ENCODE measurements at regions not wholly inside any gene's neighbourhood (a gene's known extent, or its start where the extent isn't known, plus 50 kb on each side); places are given as distances from the start of the nearest gene placed in this dataset.

DNA sequence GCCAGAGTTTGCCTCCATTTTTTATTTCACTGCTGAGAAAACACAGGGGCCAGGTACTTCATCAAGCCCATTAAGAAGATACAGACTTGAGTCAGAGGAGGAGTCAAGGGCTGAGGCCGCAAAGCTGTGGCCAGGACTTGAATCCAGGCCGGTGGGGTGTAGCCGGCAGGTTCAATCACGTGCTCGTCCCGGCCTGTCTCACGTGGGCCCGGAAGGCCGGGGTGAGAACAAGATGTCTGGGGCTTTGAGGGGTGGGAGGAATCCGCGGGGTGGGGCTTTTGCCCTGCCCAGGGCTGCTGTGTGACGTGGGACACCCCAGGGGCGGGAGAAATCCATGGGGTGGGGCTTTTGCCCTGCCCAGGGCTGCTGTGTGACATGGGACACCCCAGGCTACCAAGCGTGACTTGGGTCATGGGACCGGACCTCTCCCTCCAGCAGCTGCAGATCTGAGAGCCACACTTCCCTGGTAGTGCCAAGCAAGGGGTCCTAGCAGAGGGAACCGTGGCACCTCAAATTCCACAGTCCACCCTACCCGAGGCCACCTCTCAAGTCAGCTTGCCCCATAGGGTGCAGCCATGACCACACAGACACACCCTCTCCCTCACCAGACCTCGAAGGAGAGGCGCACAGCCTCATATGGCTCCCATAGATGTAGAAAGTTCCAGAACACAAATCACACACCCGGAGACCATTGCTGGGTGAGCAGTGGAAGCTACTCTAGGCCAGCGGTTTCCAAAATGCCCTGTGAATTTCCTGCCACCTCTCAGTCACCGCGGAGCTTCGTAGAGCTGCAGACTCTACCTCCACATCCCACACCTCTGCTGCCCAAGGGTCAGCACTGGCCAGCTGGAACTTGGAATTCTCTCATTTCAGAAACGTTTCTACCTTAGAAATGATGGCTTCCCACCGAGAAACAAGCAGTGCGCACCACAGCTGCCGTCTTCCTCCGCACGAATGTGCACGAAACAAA, 156.1 kb downstream of the DLL1 start:
- FAIRE-seq: no peak

DNA sequence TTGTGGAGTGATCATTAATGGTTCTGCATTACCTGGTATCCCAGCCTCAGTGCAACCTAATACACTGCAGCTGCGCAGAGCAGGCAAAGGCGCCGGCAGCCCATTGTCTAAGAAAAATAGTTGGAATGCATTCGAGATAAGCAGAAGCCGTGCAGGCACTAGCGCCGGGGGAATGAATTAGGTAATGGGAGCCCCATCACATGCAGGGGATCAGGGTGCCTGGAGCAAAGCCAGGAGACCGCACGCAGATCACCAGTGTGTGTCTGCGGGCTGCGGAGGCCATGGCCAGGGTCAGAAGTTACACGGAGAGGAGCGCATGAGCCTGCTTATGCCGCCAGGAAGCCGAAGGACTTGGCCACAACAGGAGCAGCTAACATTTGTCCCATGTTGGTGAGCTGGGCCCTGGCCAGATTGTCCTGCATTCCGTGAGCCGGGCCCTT, 156.8 kb downstream of the DLL1 start:
- 26 to 63% (median 44%) methylated on average over 17 of the region's 17 CpGs for WGBS, 3 donors
- Histone ChIP-seq H3K4me3 (ENCODE audit: low read depth in 1 of 3, low read length in 3 of 3) (no peak overlapping the region), H3K4me1 (ENCODE audit: control insufficient read depth in 3 of 3, insufficient read depth in 2 of 3, low read depth in 1 of 3, low read length in 2 of 3) (no peaks in the 10 kb centered on the region), H3K9me3 (ENCODE audit: control insufficient read depth in 2 of 2, insufficient read depth in 1 of 2, low read depth in 1 of 2, low read length in 1 of 2) (peaks cover 0 to 19% of the 10 kb centered on the region in 2 donors), H3K27ac (ENCODE audit: low read depth in 1 of 3, low read length in 2 of 3) (no peak overlapping the region), H3K27me3 (ENCODE audit: control insufficient read depth in 3 of 3, insufficient read depth in 3 of 3, low read length in 3 of 3) (no peaks in the 10 kb centered on the region), H3K36me3 (ENCODE audit: control insufficient read depth in 3 of 3, insufficient read depth in 2 of 3, low read depth in 1 of 3, low read length in 3 of 3) (no peaks in the 10 kb centered on the region)
- DNase-seq (no peak), FAIRE-seq (no peak)

More for the DNA sequence above, 156.1 kb downstream of the DLL1 start:
- no peak overlapping the region for H3K27ac ChIP-seq (ENCODE audit: low read depth in 1 of 3, low read length in 2 of 3)
- H3K36me3 ChIP-seq (ENCODE audit: control insufficient read depth in 3 of 3, insufficient read depth in 2 of 3, low read depth in 1 of 3, low read length in 3 of 3): no peaks in the 10 kb centered on the region
- H3K4me3 ChIP-seq (ENCODE audit: low read depth in 1 of 3, low read length in 3 of 3): no peak overlapping the region
- no peaks in the 10 kb centered on the region for H3K27me3 ChIP-seq (ENCODE audit: control insufficient read depth in 3 of 3, insufficient read depth in 3 of 3, low read length in 3 of 3)
- DNase-seq: no peak
- no peaks in the 10 kb centered on the region for H3K4me1 ChIP-seq (ENCODE audit: control insufficient read depth in 3 of 3, insufficient read depth in 2 of 3, low read depth in 1 of 3, low read length in 2 of 3)
- 75 to 87% (median 81%) methylated on average over 31 of the region's 31 CpGs for WGBS, 3 donors
- peaks cover 0 to 19% of the 10 kb centered on the region in 2 donors for H3K9me3 ChIP-seq (ENCODE audit: control insufficient read depth in 2 of 2, insufficient read depth in 1 of 2, low read depth in 1 of 2, low read length in 1 of 2)

DNA sequence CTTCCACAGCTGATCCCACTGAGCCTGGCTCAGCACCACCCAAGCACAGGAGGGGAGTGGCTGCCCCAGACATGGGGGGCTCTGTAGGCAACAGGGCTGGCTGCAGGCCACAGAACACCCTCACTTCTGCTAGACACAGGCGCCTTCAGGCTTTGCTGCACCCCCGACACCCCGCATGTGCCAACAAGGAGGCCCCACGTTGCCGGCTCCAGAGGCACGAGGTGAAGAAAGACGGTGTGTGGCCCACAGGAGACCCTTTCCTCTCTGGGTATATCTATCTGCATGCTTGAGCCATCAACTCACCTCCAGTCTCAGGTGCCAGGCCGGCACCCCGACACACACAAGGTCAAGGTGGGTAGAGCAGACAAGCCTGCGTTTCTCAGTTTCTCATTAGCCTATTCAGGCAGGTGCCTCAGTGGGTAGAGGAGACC, 158.3 kb downstream of the DLL1 start:
- no peak for DNase-seq
- Histone ChIP-seq H3K27me3 (ENCODE audit: control insufficient read depth in 3 of 3, insufficient read depth in 3 of 3, low read length in 3 of 3) (no peaks in the 10 kb centered on the region), H3K9me3 (ENCODE audit: control insufficient read depth in 2 of 2, insufficient read depth in 1 of 2, low read depth in 1 of 2, low read length in 1 of 2) (peaks cover 0 to 15% of the 10 kb centered on the region in 2 donors), H3K4me3 (ENCODE audit: low read depth in 1 of 3, low read length in 3 of 3) (no peak overlapping the region), H3K4me1 (ENCODE audit: control insufficient read depth in 3 of 3, insufficient read depth in 2 of 3, low read depth in 1 of 3, low read length in 2 of 3) (no peaks in the 10 kb centered on the region), H3K36me3 (ENCODE audit: control insufficient read depth in 3 of 3, insufficient read depth in 2 of 3, low read depth in 1 of 3, low read length in 3 of 3) (no peaks in the 10 kb centered on the region), H3K27ac (ENCODE audit: low read depth in 1 of 3, low read length in 2 of 3) (no peak overlapping the region)
- 66 to 89% (median 73%) methylated on average over 10 of the region's 10 CpGs for WGBS, 3 donors
- no peak for FAIRE-seq

DNA sequence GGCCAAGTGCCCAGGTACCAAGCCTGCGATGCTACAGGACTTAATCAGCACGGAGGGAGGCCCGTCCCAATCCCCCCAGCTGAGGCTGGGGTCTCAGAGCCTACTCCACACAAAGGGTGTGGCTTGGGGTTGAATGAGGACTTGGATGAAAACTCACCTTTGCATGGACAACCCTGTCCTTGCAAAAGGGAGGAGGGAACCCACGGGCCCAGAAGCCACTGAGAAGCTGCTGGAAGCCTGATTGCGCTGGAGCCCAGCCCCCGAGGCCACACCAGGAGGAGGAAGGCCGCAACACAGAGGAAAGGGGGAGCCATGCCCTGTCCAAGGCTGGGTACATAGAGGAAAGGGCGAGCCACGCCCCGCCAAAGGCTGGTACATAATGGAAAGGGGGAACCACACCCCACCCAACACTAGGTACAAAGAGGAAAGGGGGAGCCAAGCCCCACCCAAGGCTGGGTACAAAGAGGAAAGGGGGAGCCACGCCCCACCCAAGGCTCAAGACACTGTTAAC, 158.8 kb downstream of the DLL1 start:
- Histone ChIP-seq H3K27ac (ENCODE audit: low read depth in 1 of 3, low read length in 2 of 3) (no peak overlapping the region), H3K27me3 (ENCODE audit: control insufficient read depth in 3 of 3, insufficient read depth in 3 of 3, low read length in 3 of 3) (peaks cover 0 to 1% (median 0%) of the 10 kb centered on the region in 3 donors), H3K9me3 (ENCODE audit: control insufficient read depth in 2 of 2, insufficient read depth in 1 of 2, low read depth in 1 of 2, low read length in 1 of 2) (peaks cover 0 to 10% of the 10 kb centered on the region in 2 donors), H3K4me1 (ENCODE audit: control insufficient read depth in 3 of 3, insufficient read depth in 2 of 3, low read depth in 1 of 3, low read length in 2 of 3) (no peaks in the 10 kb centered on the region), H3K36me3 (ENCODE audit: control insufficient read depth in 3 of 3, insufficient read depth in 2 of 3, low read depth in 1 of 3, low read length in 3 of 3) (no peaks in the 10 kb centered on the region), H3K4me3 (ENCODE audit: low read depth in 1 of 3, low read length in 3 of 3) (no peak overlapping the region)
- no peak for FAIRE-seq
- WGBS, 3 donors: 50 to 81% (median 77%) methylated on average over 9 to 11 of the region's 11 CpGs
- DNase-seq: no peak

- Histone ChIP-seq H3K27ac (ENCODE audit: low read depth in 1 of 3, low read length in 2 of 3) (no peak overlapping the region), H3K36me3 (ENCODE audit: control insufficient read depth in 3 of 3, insufficient read depth in 2 of 3, low read depth in 1 of 3, low read length in 3 of 3) (no peaks in the 10 kb centered on the region), H3K4me3 (ENCODE audit: low read depth in 1 of 3, low read length in 3 of 3) (no peak overlapping the region), H3K9me3 (ENCODE audit: control insufficient read depth in 2 of 2, insufficient read depth in 1 of 2, low read depth in 1 of 2, low read length in 1 of 2) (peaks cover 0 to 3% of the 10 kb centered on the region in 2 donors), H3K4me1 (ENCODE audit: control insufficient read depth in 3 of 3, insufficient read depth in 2 of 3, low read depth in 1 of 3, low read length in 2 of 3) (no peaks in the 10 kb centered on the region), H3K27me3 (ENCODE audit: control insufficient read depth in 3 of 3, insufficient read depth in 3 of 3, low read length in 3 of 3) (peaks cover 0 to 2% (median 0%) of the 10 kb centered on the region in 3 donors)
- DNase-seq: no peak
- FAIRE-seq: no peak
- 78 to 85% (median 84%) methylated on average over 11 of the region's 11 CpGs for WGBS, 3 donors
Observed at GRCh38 chr6:170131351-170131750, 159.5 kb downstream of the DLL1 start.

DNA sequence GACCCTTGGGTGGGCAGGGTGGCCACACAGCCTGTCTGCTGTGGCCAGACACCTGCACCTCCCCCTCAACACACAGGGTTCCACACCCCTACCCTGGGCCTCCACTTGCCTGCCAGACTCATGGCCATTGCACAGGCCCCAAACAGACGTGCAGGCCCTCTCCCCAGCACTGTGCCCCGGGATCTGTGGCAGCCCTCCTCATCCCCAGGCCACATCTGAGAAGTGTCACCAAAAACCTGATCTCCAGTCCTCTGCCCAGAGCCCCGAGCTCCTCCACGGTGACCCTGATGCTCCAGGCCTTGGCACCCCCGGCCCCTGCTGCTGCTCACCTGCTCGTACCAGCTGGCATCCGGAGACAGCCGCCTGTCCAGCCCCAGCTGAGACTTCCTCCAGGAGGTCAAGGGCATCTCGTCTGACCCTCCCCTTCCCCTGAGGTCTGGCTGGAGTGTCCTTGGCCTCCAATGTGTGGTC, 160.1 kb downstream of the DLL1 start:
- Histone ChIP-seq H3K27me3 (ENCODE audit: control insufficient read depth in 3 of 3, insufficient read depth in 3 of 3, low read length in 3 of 3) (peaks cover 0 to 2% (median 0%) of the 10 kb centered on the region in 3 donors), H3K4me3 (ENCODE audit: low read depth in 1 of 3, low read length in 3 of 3) (no peak overlapping the region), H3K4me1 (ENCODE audit: control insufficient read depth in 3 of 3, insufficient read depth in 2 of 3, low read depth in 1 of 3, low read length in 2 of 3) (no peaks in the 10 kb centered on the region), H3K9me3 (ENCODE audit: control insufficient read depth in 2 of 2, insufficient read depth in 1 of 2, low read depth in 1 of 2, low read length in 1 of 2) (peaks cover 0 to 2% of the 10 kb centered on the region in 2 donors), H3K36me3 (ENCODE audit: control insufficient read depth in 3 of 3, insufficient read depth in 2 of 3, low read depth in 1 of 3, low read length in 3 of 3) (no peaks in the 10 kb centered on the region), H3K27ac (ENCODE audit: low read depth in 1 of 3, low read length in 2 of 3) (no peak overlapping the region)
- WGBS, 3 donors: 63 to 78% (median 69%) methylated on average over 9 of the region's 9 CpGs
- DNase-seq (no peak), FAIRE-seq (no peak)

DNA sequence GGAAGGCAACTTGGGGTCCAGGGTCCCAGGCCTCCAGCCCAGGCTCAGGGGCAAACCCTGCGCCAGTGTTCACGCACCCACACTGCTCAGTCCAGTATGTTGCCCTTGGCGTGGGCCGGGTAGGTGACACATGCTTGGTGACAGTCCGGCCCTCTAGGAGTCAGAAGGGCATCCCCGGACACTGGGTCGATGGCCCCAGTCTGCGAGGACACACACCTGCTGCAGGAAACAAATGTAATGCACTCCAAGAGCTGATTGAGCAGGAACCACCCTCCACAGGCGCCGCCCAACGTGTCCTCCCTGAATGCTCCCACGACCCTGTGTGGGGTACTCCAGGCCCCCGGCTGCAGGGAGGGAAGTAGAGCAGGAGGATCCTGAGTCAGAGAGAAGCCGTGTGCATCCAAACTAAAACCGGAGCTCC, 160.7 kb downstream of the DLL1 start:
- no peaks in the 10 kb centered on the region for H3K9me3 ChIP-seq (ENCODE audit: control insufficient read depth in 2 of 2, insufficient read depth in 1 of 2, low read depth in 1 of 2, low read length in 1 of 2)
- H3K4me3 ChIP-seq (ENCODE audit: low read depth in 1 of 3, low read length in 3 of 3): no peak overlapping the region
- no peaks in the 10 kb centered on the region for H3K4me1 ChIP-seq (ENCODE audit: control insufficient read depth in 3 of 3, insufficient read depth in 2 of 3, low read depth in 1 of 3, low read length in 2 of 3)
- no peak overlapping the region for H3K27ac ChIP-seq (ENCODE audit: low read depth in 1 of 3, low read length in 2 of 3)
- no peak for DNase-seq
- H3K27me3 ChIP-seq (ENCODE audit: control insufficient read depth in 3 of 3, insufficient read depth in 3 of 3, low read length in 3 of 3): peaks cover 0 to 2% (median 0%) of the 10 kb centered on the region in 3 donors
- 22 to 68% (median 47%) methylated on average over 15 of the region's 15 CpGs for WGBS, 3 donors
- H3K36me3 ChIP-seq (ENCODE audit: control insufficient read depth in 3 of 3, insufficient read depth in 2 of 3, low read depth in 1 of 3, low read length in 3 of 3): no peaks in the 10 kb centered on the region
- FAIRE-seq: no peak

DNA sequence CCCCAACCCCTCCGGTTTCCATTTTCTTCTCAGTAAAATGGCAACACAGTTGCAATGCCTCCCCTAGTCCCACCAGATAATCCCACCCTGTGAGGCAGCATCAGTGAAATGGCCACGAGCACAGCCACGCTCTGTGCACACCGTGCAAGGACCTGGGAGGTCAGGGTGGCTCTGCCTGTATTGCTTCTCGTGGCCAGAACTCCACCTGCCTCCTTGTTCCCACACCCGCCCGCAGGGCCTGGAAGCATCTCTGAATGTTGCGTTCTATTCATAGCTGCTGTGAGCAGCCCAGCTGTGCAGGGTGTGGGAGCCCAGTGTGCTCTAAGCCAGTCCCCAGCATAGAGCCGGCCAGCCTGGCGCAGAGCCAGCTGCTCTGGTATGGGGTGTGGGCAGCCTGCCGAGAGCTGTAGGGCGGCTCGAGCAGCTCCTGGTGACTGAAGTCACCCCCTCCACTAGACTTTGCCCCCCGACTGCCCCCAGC, 161.1 kb downstream of the DLL1 start:
- WGBS, 3 donors: 27 to 38% (median 32%) methylated on average over 14 of the region's 14 CpGs
- no peaks in the 10 kb centered on the region for H3K4me1 ChIP-seq (ENCODE audit: control insufficient read depth in 3 of 3, insufficient read depth in 2 of 3, low read depth in 1 of 3, low read length in 2 of 3)
- H3K4me3 ChIP-seq (ENCODE audit: low read depth in 1 of 3, low read length in 3 of 3): no peak overlapping the region
- H3K36me3 ChIP-seq (ENCODE audit: control insufficient read depth in 3 of 3, insufficient read depth in 2 of 3, low read depth in 1 of 3, low read length in 3 of 3): no peaks in the 10 kb centered on the region
- H3K9me3 ChIP-seq (ENCODE audit: control insufficient read depth in 2 of 2, insufficient read depth in 1 of 2, low read depth in 1 of 2, low read length in 1 of 2): no peaks in the 10 kb centered on the region
- H3K27me3 ChIP-seq (ENCODE audit: control insufficient read depth in 3 of 3, insufficient read depth in 3 of 3, low read length in 3 of 3): peaks cover 0 to 2% (median 0%) of the 10 kb centered on the region in 3 donors
- H3K27ac ChIP-seq (ENCODE audit: low read depth in 1 of 3, low read length in 2 of 3): no peak overlapping the region
- no peak for FAIRE-seq
- peak; percentile 44 to 48 for DNase-seq

Measured in small intestine (tissue), 7 donors.